ENCODE measurements at regions not wholly inside any gene's neighbourhood (a gene's known extent, or its start where the extent isn't known, plus 50 kb on each side); places are given as distances from the start of the nearest gene placed in this dataset.

DNA sequence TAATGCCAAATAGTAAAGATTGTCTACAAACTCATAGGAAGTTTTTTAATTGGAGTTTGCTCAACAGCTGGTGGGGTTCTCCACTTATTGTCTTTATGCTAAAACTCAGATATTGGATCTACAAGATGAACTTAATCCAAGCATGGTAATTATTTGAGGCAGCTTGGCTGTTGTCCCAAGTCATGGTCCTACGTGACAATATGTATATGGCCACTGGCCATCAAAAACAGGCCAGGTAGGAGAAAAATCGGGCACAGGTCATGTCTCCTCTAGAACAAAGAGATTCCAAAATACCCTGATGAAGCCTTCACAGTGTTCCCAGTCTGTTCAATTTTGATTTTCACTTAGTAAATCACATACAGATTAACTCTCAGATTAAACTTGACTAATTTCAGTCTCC is 606.4 kb downstream of the TNS3 start:
- TF ChIP-seq GATA2 (IDR thresholded peaks at IDR 0.05; ENCODE audit: low read depth, low read length): no peak
- no peak for TF ChIP-seq GATA3 (IDR thresholded peaks at IDR 0.05; ENCODE audit: low read depth, low read length)

Data from SH-SY5Y (cell line).